Astrocyte (in vitro differentiated cells and primary cell): ENCODE measurements at regions not wholly inside any gene's neighbourhood (a gene's known extent, or its start where the extent isn't known, plus 50 kb on each side); places are given as distances from the start of the nearest gene placed in this dataset.

Experiments
- DNase-seq: peaks from one replicate; pipeline ENCODE4 v3.0.0-alpha.2; 2010; ENCODE audit warnings: low read depth
- FAIRE-seq: peaks from 2 replicates; lab custom pipeline; 2011; peaks lifted over from hg19 to GRCh38; lab: Jason Lieb, UNC
- H2AFZ ChIP-seq: 2 replicates; pipeline ENCODE4 v1.6.0; 2012; ENCODE audit warnings: low read depth, low read length, inconsistent platforms
- H3K27ac ChIP-seq: 2 replicates; pipeline ENCODE4 v1.5.1; 2011; ENCODE audit warnings: low read depth, low read length, inconsistent platforms
- H3K27me3 ChIP-seq: 2 replicates; pipeline ENCODE4 v1.6.0; 2011; ENCODE audit warnings: low read length, inconsistent platforms; ENCODE audit not compliant: insufficient read depth
- H3K36me3 ChIP-seq: 2 replicates; pipeline ENCODE4 v1.5.1; 2011; ENCODE audit warnings: low read length, inconsistent platforms; ENCODE audit not compliant: insufficient read depth
- H3K4me1 ChIP-seq: 2 replicates; pipeline ENCODE4 v1.5.1; 2011; ENCODE audit warnings: low read length, inconsistent platforms; ENCODE audit not compliant: insufficient read depth
- H3K4me2 ChIP-seq: 2 replicates; pipeline ENCODE4 v1.6.0; 2012; ENCODE audit warnings: low read length, inconsistent platforms
- H3K4me3 ChIP-seq: 2 replicates; pipeline ENCODE4 v1.5.1; 2011; ENCODE audit warnings: low read depth, mild to moderate bottlenecking, low read length, inconsistent platforms; ENCODE audit not compliant: insufficient read depth
- H3K79me2 ChIP-seq: 2 replicates; pipeline ENCODE4 v1.6.0; 2012; ENCODE audit warnings: mild to moderate bottlenecking, low read length, inconsistent platforms; ENCODE audit not compliant: insufficient read depth
- H3K9ac ChIP-seq: 2 replicates; pipeline ENCODE4 v1.6.0; 2012; ENCODE audit warnings: mild to moderate bottlenecking, low read length, inconsistent platforms
- H3K9me3 ChIP-seq: 2 replicates; pipeline ENCODE4 v1.5.1; 2012; ENCODE audit warnings: low read depth, mild to moderate bottlenecking, low read length, inconsistent platforms; ENCODE audit not compliant: insufficient read depth
- H4K20me1 ChIP-seq: 2 replicates; pipeline ENCODE4 v1.6.0; 2012; ENCODE audit warnings: low read length, inconsistent platforms; ENCODE audit not compliant: insufficient read depth
- H3K27ac Mint-ChIP-seq: one replicate; pipeline ENCODE4 v1.8.0; 2021; ENCODE audit warnings: mild to moderate bottlenecking, mixed read lengths; ENCODE audit not compliant: unreplicated experiment
- H3K27me3 Mint-ChIP-seq: one replicate; pipeline ENCODE4 v1.8.0; 2021; ENCODE audit warnings: low read depth, mixed read lengths; ENCODE audit not compliant: unreplicated experiment
- H3K36me3 Mint-ChIP-seq: one replicate; pipeline ENCODE4 v1.8.0; 2021; ENCODE audit warnings: low read depth, mixed read lengths; ENCODE audit not compliant: unreplicated experiment
- H3K4me1 Mint-ChIP-seq: one replicate; pipeline ENCODE4 v1.8.0; 2021; ENCODE audit warnings: low read depth, mixed read lengths; ENCODE audit not compliant: unreplicated experiment
- H3K4me3 Mint-ChIP-seq: one replicate; pipeline ENCODE4 v1.8.0; 2021; ENCODE audit warnings: mild to moderate bottlenecking, moderate library complexity, mixed read lengths; ENCODE audit not compliant: unreplicated experiment
- H3K9me3 Mint-ChIP-seq: one replicate; pipeline ENCODE4 v1.8.0; 2021; ENCODE audit warnings: mild to moderate bottlenecking, mixed read lengths; ENCODE audit not compliant: unreplicated experiment
- CTCF ChIP-seq: IDR thresholded peaks from 2 replicates; pipeline ENCODE4 v1.5.1; 2011; ENCODE audit warnings: low read depth, mild to moderate bottlenecking, inconsistent platforms, low read length, moderate library complexity; ENCODE audit not compliant: insufficient read depth
- EZH2 ChIP-seq: IDR thresholded peaks from 2 replicates; pipeline ENCODE4 v1.6.1; 2012; ENCODE audit warnings: mild to moderate bottlenecking, low read length, inconsistent platforms; ENCODE audit not compliant: insufficient read depth

GRCh38 chr2:57981083-57981768 is 65.4 kb upstream of the VRK2 start:
- Histone ChIP-seq H3K79me2 (no peaks in the 10 kb centered on the region), H3K4me1 (peaks cover 7% of the 10 kb centered on the region), H3K36me3 (no peaks in the 10 kb centered on the region), H3K4me2 (peak overlapping the region; percentile 2), H3K4me3 (no peak overlapping the region), H3K9me3 (no peaks in the 10 kb centered on the region), H3K9ac (no peak overlapping the region), H3K27me3 (no peaks in the 10 kb centered on the region), H3K27ac (no peak overlapping the region), H2AFZ (no peak overlapping the region), H4K20me1 (no peaks in the 10 kb centered on the region)
- peak overlapping the region; percentile 17 for H3K27ac Mint-ChIP-seq
- peaks cover 4% of the 10 kb centered on the region for H3K4me1 Mint-ChIP-seq
- H3K4me3 Mint-ChIP-seq: no peak overlapping the region
- no peaks in the 10 kb centered on the region for H3K36me3 Mint-ChIP-seq
- no peak for TF ChIP-seq EZH2
- TF ChIP-seq CTCF: no peak
- DNase-seq: peak; percentile 89
- H3K9me3 Mint-ChIP-seq: no peaks in the 10 kb centered on the region
- no peaks in the 10 kb centered on the region for H3K27me3 Mint-ChIP-seq
- FAIRE-seq: peak; percentile 34

- Histone ChIP-seq H3K4me2 (no peak overlapping the region), H3K9me3 (no peaks in the 10 kb centered on the region), H2AFZ (no peak overlapping the region), H3K27me3 (no peaks in the 10 kb centered on the region), H3K9ac (no peak overlapping the region), H4K20me1 (no peaks in the 10 kb centered on the region), H3K27ac (no peak overlapping the region), H3K4me1 (no peaks in the 10 kb centered on the region), H3K79me2 (no peaks in the 10 kb centered on the region), H3K36me3 (no peaks in the 10 kb centered on the region), H3K4me3 (no peak overlapping the region)
- H3K4me1 Mint-ChIP-seq: peaks cover 5% of the 10 kb centered on the region
- no peaks in the 10 kb centered on the region for H3K36me3 Mint-ChIP-seq
- H3K9me3 Mint-ChIP-seq: no peaks in the 10 kb centered on the region
- FAIRE-seq (no peak), DNase-seq (peak; percentile 66)
- TF ChIP-seq CTCF: no peak
- TF ChIP-seq EZH2: no peak
- no peak overlapping the region for H3K4me3 Mint-ChIP-seq
- H3K27me3 Mint-ChIP-seq: no peaks in the 10 kb centered on the region
- H3K27ac Mint-ChIP-seq: no peak overlapping the region
Observed at GRCh38 chr2:57987835-57988573, 58.6 kb upstream of the VRK2 start.
